HFFc6 (cell line): ENCODE measurements at regions not wholly inside any gene's neighbourhood (a gene's known extent, or its start where the extent isn't known, plus 50 kb on each side); places are given as distances from the start of the nearest gene placed in this dataset.
A peak's percentile ranks its signal among the peaks of the same experiment; 100 is the strongest.

Experiments used
- DNase-seq: peaks from one replicate; pipeline ENCODE4 v3.0.0-alpha.2; 2018
- H3K27ac Mint-ChIP-seq: 2 replicates; pipeline ENCODE4 v1.8.0; 2020; ENCODE audit warnings: mild to moderate bottlenecking, mixed read lengths
- H3K27me3 Mint-ChIP-seq: 2 replicates; pipeline ENCODE4 v1.8.0; 2021; ENCODE audit warnings: mild to moderate bottlenecking, moderate library complexity, mixed read lengths; ENCODE audit not compliant: insufficient read depth
- H3K36me3 Mint-ChIP-seq: 2 replicates; pipeline ENCODE4 v1.8.0; 2021; ENCODE audit warnings: low read depth, mixed read lengths
- H3K4me1 Mint-ChIP-seq: 2 replicates; pipeline ENCODE4 v1.8.0; 2020; ENCODE audit warnings: low read depth, mixed read lengths
- H3K4me3 Mint-ChIP-seq: 2 replicates; pipeline ENCODE4 v1.8.0; 2020; ENCODE audit warnings: mild to moderate bottlenecking, moderate library complexity, mixed read lengths
- H3K9me3 Mint-ChIP-seq: 2 replicates; pipeline ENCODE4 v1.8.0; 2020; ENCODE audit warnings: mild to moderate bottlenecking, mixed read lengths
- TF ChIP-seq, protein P1 (sequence below): fragments of 200-600 bp; sonication (generic); IDR thresholded peaks from 2 replicates; pipeline ENCODE4 v1.5.0; 2021; ENCODE audit warnings: antibody characterized with exemption, mild to moderate bottlenecking

GRCh38 chr20:60857708-60858107 is 394.4 kb upstream of the CDH4 start:
- TF ChIP-seq, protein P1, sequence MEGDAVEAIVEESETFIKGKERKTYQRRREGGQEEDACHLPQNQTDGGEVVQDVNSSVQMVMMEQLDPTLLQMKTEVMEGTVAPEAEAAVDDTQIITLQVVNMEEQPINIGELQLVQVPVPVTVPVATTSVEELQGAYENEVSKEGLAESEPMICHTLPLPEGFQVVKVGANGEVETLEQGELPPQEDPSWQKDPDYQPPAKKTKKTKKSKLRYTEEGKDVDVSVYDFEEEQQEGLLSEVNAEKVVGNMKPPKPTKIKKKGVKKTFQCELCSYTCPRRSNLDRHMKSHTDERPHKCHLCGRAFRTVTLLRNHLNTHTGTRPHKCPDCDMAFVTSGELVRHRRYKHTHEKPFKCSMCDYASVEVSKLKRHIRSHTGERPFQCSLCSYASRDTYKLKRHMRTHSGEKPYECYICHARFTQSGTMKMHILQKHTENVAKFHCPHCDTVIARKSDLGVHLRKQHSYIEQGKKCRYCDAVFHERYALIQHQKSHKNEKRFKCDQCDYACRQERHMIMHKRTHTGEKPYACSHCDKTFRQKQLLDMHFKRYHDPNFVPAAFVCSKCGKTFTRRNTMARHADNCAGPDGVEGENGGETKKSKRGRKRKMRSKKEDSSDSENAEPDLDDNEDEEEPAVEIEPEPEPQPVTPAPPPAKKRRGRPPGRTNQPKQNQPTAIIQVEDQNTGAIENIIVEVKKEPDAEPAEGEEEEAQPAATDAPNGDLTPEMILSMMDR: no peak
- Mint-ChIP-seq H3K27ac (no peak overlapping the region), H3K36me3 (no peaks in the 10 kb centered on the region), H3K4me3 (no peak overlapping the region), H3K4me1 (no peaks in the 10 kb centered on the region), H3K27me3 (no peaks in the 10 kb centered on the region), H3K9me3 (peaks cover 29% of the 10 kb centered on the region)
- peak; percentile 1 for DNase-seq

- DNase-seq: no peak
- TF ChIP-seq, protein P1: no peak
- H3K27me3 Mint-ChIP-seq: no peaks in the 10 kb centered on the region; the same call in 1 of the 2 replicates
- no peak overlapping the region for H3K27ac Mint-ChIP-seq
- H3K4me1 Mint-ChIP-seq: no peaks in the 10 kb centered on the region
- no peak overlapping the region for H3K4me3 Mint-ChIP-seq
- no peaks in the 10 kb centered on the region for H3K36me3 Mint-ChIP-seq
- H3K9me3 Mint-ChIP-seq: peaks cover 15% of the 10 kb centered on the region
Observed at GRCh38 chr20:60862601-60863000, 389.5 kb upstream of the CDH4 start.

DNA sequence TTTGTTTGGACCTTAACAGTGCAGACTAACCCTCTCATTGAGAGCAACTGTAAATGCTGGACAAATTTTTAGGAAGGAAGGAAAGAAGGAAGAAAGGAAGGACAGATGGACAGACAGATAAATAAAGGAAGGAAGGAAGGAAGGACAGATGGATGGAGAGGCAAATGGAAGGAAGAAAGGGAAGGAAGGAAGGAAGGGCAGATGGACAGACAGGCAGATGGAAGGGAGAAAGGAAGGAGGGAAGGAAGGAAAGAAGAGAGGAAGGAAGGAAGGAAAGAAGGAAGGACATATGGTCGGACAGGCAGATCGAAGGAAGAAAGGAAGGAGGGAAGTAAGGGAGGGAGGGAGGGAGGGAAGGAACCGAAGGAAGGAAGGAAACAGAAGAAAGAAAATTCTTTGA is 388.5 kb upstream of the CDH4 start:
- no peak overlapping the region for H3K4me3 Mint-ChIP-seq
- H3K4me1 Mint-ChIP-seq: no peaks in the 10 kb centered on the region; the same call in 1 of the 2 replicates
- H3K9me3 Mint-ChIP-seq: peaks cover 21% of the 10 kb centered on the region
- TF ChIP-seq, protein P1: no peak
- no peak overlapping the region for H3K27ac Mint-ChIP-seq
- no peak for DNase-seq
- H3K27me3 Mint-ChIP-seq: no peaks in the 10 kb centered on the region; the same call in 1 of the 2 replicates
- no peaks in the 10 kb centered on the region for H3K36me3 Mint-ChIP-seq

DNA sequence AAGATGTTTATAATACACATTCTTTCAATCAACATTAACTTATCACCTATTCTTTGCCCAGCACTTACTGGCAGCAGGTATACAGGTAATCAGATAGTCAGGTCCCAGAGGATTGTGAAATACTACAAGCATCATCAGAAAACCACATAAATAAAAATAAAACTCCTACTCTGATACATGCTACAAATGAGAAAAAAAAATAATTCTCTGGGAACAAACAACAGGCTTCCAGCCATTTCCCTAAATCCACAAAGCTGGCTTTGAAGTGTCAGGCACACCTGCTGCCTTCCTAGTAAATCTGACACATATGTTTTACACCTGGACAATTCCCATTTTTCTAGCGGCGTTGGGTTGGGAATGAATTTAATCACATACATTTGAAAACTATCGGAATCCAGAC is 384.5 kb upstream of the CDH4 start:
- no peak for DNase-seq
- TF ChIP-seq, protein P1: no peak
- Mint-ChIP-seq H3K27me3 (no peaks in the 10 kb centered on the region; the same call in 1 of the 2 replicates), H3K36me3 (no peaks in the 10 kb centered on the region), H3K27ac (no peak overlapping the region), H3K9me3 (peaks cover 21% of the 10 kb centered on the region), H3K4me3 (no peak overlapping the region), H3K4me1 (no peaks in the 10 kb centered on the region; the same call in 1 of the 2 replicates)

- Mint-ChIP-seq H3K4me3 (no peak overlapping the region), H3K36me3 (no peaks in the 10 kb centered on the region), H3K27me3 (no peaks in the 10 kb centered on the region; the same call in 1 of the 2 replicates), H3K9me3 (peaks cover 24% of the 10 kb centered on the region), H3K4me1 (no peaks in the 10 kb centered on the region; the same call in 1 of the 2 replicates), H3K27ac (no peak overlapping the region)
- DNase-seq: no peak
- TF ChIP-seq, protein P1: no peak
Observed at GRCh38 chr20:60868316-60868891, 383.7 kb upstream of the CDH4 start.
